HT-29 (cell line): ENCODE measurements at regions not wholly inside any gene's neighbourhood (a gene's known extent, or its start where the extent isn't known, plus 50 kb on each side); places are given as distances from the start of the nearest gene placed in this dataset.

ENCODE experiments used
- DNase-seq: peaks from one replicate; pipeline ENCODE4 v3.0.0-alpha.2; 2015; ENCODE audit warnings: low spot score

DNA sequence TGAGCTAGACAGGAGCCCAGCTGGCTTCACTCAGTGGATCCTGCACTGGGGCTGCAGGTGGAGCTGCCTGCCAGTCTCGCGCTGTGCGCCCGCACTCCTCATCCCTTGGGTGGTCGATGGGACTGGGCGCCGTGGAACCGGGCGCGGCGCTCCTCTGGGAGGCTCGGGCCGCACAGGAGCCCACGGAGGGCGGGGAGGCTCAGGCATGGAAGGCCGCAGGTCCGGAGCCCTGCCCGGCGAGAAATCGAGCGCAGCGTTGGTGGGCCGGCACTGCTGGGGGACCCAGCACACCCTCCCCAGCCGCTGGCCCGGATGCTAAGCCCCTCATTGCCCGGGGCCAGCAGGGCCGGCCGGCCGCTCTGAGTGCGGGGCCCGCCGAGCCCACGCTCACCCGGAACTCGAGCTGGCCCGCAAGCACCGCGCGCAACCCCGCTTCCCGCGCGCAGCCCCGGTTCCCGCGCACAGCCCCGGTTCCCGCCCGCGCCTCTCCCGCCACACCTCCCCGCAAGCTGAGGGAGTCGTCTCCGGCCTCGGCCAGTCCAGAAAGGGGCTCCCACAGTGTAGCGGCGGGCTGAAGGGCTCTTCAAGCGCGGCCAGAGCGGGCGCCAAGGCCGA lies 1130.5 kb upstream of the FLRT2 start:
- no peak for DNase-seq

DNA sequence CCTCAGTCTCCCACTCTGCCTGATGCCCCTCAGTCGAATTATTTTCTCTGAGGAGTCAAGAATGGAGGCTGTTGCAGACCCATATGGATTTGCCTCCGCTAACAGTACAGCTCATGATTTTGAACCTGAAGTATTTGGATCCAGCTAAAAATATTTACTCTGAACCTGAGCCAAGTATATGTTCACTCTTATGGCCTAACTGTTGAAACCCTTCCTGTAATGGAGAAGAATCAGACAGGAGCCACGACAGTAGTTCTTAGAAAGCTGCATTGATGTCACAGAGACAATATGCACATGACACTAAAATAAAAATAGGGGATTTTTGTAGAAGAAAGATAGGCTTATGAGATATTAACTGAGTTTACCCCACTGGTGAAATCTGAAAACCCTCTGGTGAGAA lies 1128.3 kb upstream of the FLRT2 start:
- no peak for DNase-seq

DNA sequence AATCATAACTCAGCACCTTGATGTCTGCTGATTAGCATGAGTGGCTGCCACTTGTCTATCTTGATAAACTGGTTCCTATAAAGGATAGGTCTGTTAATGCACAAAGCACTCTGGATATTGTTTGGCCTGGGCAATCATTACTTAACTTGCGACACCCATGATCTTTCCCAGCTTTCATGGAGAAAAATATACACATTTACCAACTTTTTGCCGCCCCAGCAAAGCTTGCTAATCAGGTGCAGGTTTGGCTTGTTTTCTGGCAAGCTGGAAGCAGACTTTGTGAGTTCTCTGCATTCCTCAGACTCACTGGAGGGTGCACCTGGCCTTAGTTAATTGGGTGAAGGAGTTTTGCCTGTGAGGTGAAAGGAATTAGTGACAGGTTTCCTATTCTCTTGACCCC lies 1126.4 kb upstream of the FLRT2 start:
- peak; percentile 41 for DNase-seq

DNA sequence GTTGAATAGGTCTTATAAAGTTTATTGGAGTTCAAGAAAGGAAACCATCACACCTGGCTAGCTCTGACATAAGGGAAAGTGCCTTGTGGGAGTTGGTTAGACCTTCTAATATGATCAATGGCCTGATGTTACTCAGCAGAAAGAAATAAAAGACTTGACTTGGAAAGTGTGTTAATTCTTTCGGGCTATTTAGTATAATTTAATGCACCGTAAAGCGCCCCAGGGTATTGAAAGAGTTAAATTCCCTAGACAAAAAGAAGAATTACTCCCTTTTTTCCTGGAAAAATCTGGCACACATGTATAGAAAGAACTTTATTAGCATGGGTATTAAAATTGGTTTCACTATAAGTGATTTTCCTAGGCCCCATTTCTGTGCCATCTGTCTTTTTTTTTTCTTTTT lies 1125.7 kb upstream of the FLRT2 start:
- no peak for DNase-seq

DNA sequence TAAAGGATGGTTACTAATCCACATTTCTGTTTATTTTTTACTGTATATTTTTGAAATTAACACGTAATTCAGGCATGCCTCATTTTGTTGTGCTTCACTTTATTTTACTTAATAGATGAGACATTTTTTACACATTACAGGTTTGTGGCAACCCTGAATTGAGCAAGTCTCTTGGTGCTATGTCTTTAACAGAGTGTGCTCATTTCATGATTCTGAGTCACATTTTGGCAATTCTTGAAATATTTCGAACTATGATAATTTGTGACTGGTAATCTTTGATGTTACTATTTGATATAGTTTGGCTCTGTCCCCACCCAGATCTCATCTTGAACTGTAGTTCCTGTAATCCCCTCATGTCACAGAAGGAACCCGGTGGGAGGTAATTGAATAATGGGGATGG lies 1120.5 kb upstream of the FLRT2 start:
- no peak for DNase-seq

DNA sequence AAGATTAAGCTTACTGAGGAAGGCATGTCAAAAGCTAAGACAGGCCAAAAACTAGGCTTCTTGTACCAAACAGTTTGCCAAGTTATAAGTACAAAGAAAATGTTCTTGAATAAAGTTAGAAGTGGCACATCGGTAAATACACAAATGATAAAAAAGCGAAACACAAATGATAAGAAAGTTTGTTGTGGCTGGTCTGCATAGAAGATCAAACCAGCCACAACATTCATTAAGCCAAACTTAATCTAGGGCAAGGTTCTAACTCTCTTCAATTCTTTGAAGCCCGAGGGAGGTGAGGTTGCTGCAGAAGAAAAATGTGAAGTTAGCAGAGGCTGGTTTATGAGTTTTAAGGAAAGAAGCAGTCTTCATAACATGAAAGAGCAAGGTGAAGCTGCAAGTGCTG lies 1119.6 kb upstream of the FLRT2 start:
- no peak for DNase-seq

DNA sequence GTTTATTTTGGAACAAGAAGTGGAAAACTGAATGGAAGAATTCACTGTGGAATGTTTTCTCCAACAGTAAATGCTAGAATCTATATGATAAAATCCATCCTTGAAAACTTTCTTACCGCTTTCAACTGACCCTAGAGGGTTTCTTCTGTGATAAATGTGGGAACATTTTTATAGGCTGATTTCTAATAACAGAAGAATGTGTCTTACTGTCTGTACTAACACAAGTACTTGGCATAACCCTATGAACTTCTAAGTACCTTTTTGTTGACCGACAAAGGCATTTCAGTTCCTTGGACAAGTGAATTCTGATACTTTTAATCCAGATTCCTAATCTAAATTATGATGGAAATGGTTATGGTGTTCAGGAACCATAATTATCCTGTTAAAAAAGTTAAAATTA lies 1109.7 kb upstream of the FLRT2 start:
- DNase-seq: no peak

DNA sequence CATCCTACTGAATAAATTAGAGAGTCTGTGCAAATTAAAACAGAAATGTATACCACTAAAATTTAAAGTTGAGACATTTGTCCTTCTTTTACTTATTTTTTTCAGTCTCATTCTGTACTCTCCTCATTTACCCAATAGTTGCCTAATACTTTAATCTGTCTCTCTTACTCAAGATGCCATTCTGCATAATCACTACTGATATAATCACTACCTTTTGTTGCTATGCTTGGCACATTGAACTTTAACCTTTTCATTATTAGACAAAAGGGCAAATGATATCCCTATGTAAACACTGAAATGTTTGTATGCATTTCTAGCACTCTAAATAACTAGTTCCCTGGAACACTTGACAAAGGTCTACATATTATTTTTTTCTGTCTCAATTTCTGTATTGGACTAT lies 1108.3 kb upstream of the FLRT2 start:
- DNase-seq: peak; percentile 15

DNA sequence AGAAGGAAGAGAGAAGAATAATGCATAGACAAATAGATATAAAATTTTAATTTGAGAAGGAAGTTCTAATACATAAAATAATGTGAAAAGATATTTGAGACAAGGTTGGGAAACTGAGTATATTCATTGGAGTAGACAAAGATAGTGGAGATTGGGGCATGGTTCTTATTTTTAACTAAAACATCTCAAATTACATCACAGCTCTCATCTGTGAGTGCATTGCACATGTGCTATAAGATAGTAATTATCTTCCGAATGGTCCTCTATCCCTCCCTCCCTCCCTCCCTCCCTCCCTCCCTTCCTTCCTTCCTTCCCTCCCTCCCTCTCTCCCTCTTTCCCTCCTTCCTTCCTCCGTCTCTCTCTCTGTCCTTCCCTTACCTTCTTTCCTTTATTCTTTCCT lies 1104.0 kb upstream of the FLRT2 start:
- no peak for DNase-seq

DNA sequence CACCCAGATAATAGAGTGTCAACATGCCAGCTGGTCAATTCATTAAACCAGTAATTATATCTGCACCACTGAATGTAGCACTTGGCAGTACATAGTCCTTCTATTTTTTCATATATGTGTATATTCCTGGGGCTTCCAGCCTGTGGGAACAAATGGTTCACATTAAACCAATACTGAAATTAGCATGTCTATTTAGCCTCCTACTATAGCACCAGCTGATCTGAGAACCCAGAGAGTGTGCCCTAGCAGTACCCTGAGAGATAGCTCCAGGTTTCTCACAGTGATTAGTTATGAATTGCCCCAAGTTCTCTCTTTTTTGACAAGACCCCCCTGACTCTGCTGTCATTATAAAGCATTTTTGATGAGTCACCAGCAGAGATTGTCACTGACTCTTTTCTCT lies 1097.3 kb upstream of the FLRT2 start:
- DNase-seq: no peak

DNA sequence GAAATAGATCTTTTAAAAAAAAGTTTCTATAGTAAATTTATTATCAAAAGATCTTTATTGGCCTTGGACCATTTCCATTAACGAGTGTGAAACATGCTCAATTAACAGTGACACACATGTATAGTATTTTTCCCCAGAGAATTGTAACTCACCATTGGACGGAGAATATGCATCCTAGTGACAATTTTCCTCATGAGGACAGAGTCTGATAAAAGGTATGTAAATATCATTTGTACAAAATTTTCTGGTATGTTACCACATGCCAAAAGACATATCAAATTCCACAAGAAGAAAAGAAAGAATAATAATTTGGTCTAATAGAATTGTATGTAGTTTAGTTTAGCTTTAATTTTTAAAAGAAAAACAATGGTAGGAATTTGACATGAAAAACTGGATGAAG lies 1096.0 kb upstream of the FLRT2 start:
- DNase-seq: no peak

DNA sequence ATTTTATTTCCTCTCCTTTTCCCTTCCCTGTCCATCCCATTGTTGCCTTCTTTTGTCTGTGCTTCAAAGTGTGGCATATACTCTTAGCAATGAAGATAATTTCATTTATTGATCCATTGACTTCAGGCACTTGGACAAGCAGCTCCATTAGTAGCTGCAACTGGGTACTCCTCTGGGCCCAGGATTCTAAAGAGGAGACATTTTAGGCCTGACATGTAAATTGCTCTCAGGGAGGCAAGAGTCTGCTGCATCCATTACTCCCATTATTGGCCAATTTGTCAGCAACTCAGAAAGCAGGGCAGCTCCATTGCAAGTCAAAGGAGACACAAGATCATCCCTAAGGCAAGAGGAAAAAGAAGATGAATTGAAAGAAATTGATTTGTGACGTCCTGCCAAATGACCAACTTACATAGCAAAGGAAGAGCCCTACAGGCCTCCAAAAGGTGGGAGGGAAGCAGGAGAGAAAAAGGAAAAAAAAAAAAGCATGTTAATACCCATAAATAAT lies 1094.1 kb upstream of the FLRT2 start:
- DNase-seq: no peak

DNA sequence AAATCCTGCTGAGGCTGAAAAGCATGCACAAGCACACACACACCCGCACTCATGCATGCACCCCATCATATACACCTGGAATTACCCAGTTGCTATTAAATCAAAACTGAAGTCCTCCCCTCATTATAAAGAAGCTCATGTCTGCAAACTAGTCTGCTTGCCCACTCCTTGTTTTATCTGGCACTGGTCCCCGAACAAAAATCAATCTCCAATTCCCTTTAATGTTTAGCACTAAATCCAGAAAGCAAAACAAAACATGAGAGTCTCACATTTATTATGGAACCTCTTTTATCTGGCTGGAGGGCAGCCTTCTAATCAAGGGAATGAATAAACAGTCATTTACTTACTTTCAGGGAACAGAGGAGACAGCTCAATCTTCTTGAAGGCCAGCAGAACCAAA lies 1093.4 kb upstream of the FLRT2 start:
- no peak for DNase-seq

DNA sequence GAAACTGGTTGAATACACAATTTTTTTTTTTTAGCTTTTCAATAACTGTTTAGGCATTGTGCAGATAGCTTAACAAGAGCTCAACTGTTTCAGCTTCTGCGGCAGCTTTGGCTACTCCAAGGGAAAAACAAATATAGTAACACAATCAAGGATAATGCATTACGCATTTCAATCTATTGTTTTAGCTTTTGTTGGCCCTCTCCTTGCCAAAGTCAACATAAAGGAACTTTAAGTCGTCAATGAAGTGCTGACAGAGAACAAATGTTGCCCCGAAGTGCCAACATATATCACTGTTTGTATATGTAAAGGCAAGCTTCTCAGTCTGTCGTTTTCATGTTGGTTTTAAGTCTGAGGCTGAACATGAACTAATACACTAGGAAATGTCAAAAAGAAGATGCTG lies 1087.4 kb upstream of the FLRT2 start:
- no peak for DNase-seq

DNA sequence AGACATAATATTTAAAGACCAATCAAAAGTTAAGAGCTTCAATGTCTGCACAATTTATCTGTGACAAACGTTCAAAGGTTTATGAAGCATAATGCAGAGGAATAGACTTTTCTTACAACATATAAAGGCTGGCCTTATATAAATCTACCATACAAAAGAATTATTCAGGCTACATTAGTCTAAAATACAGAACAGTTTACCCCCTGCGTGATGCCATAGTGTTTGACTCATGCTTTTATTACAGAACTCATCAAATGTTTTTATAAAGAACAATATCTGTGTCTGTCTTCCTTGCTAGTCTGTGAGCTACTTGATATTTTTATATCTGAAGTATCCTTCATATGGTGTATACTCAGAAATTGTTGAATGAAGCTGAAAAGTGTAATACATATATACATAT lies 1084.5 kb upstream of the FLRT2 start:
- no peak for DNase-seq

DNA sequence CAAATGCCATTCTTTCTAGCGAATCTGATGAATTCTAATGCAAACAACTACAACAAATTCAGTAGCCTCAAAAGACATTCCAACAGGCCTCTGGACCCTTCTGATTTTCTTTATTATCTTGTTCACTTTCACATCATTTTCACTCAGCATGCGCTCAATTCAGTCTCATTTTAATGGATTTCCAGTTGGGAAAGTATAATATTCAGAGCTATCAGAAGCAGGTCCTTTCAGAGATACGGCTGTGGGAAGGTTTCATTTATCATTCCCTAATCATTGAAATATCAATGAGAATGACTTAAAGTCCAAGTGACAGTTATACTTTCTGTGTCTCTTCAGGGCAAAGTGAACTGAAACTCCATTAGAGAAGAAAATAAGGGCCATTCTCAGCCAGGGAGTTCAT lies 1083.7 kb upstream of the FLRT2 start:
- no peak for DNase-seq

DNA sequence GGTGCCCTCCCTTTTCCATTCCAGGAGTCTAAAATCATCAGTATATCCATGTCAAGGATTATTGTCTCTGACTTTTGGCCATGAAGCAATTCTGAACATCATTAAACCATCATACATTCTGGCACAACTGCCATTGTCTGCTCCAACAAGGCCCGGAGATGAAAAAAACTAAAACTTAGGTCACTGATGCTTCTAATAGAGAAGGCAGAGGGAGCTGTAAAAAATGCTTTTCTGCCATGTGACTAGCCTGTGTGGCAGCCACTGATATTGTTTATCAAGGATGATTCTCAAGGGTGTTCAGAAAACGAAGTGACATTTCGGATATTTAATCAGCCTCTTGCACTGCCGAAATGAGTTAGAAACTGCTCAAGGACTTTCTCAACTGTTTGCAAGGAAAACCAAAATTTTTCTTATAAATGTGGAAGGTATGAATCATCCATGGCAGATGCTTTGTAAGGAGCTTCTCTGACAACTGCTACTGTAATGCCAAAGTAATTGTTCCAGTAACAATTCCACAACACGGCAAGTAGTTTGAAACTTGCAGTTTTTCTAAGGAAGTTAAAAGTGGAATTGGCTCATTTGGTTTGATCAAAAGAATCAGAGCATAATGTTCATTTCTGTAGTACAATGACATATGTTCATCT lies 1076.5 kb upstream of the FLRT2 start:
- DNase-seq: no peak

DNA sequence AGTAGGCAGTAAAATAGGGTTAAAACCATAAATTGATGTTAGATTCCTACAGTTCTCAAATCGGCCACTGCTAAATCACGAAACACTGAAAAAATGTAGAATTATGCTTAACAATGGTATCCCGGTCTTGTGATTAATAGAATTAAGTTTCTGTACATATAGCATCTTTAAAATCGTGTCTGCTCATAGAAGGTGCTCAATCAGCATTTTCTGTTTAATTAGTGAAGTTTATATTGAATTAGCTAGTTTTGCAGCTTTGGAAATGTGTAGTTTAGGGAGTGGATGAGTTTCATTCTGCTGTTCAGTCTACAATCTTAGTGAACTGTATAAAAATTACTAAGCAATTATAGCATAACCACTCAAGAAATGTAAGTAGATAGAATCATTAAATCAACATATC lies 1075.8 kb upstream of the FLRT2 start:
- DNase-seq: no peak

DNA sequence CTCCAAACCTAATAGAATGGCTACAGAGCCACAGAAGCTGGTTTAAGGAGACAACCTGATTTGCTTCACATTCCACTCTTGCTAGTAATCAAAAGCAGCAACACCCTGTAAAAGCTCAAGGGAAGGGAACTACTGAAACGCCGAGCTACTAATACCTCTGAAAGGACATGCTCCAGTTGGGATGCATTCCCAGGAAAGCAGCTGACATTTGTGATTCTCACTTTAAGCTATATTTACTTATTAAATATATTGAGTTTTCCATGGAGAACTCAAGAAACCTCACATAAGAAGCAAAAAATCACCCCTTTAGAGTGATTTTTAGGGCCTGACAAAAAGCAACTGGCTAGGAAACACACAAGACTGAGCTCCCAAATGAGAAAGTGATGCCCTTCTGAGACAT lies 1073.0 kb upstream of the FLRT2 start:
- no peak for DNase-seq

DNA sequence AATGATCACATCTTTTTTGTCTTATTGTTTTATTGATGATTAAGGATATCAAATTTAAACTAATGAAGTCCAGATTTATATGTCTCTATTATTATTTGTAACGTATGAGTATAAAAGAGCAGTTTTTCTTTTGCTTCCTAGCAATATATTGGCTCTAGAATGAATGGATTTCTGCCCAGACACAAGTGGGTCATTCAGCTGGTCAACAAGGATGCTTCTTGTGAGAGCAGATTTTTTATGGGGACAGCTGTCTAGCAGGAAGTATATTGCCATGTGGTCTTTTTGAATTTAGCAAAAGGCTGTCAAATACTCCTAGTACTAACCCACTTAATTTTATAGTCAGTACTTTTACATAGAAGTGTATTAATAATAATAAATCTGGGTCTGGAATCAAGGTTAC lies 1071.1 kb upstream of the FLRT2 start:
- DNase-seq: no peak

DNA sequence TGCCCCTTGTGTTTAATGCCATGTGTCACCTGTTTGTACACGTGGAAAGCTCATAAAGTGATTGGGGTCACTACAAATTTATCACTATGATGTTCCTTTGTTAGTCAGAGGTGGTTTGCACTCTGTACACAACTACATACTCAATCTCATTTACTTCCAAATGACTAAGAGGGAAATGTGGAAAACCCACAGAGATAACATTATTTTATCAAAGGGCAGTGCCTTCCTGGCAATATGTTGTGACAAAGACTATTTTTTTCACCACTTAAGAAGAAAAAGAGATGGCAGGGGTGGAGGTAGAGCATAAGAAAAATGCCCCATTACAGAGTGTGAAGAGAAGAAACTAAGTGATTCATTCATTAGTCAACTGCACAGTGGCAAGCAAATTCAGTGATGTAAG lies 1064.1 kb upstream of the FLRT2 start:
- DNase-seq: peak; percentile 56

DNA sequence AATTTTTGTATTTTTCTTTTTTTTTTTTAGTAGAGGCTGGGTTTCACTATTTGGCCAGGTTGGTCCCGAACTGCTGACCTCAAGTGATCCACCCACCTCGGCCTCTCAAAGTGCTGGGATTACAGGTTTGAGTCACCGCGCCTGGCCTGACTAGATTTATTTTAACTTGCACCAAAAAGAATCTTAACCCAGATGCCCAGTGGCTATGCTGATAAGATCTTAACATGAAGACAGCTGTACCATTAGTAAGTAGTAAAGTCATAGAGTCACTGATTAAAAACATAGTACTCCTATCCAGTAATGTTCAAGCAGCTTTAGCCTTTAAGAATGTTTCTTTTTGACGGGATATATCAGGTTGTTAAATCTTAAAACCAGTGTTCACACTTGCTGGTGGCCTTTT lies 1061.8 kb upstream of the FLRT2 start:
- peak; percentile 1 for DNase-seq

DNA sequence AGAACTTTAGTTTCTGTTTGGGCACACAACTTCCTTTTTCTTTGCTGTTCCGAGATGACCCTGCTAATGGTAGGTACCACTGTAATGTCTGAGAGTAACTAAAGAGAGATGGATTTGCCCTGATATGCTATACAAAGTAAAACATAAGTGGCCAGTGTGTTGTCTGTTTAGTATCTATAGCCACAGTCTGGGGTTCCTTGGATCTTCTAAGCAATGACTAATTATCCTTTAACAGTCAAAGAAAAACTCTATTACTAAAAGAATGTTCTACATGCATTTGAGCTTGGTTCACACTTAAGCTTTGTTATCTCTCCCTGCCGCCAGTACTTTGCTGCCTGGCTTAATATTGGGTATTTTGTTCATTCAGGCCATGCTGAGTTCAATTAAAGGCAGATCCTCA lies 1051.9 kb upstream of the FLRT2 start:
- no peak for DNase-seq
